HCT116 (cell line): ENCODE measurements at regions not wholly inside any gene's neighbourhood (a gene's known extent, or its start where the extent isn't known, plus 50 kb on each side); places are given as distances from the start of the nearest gene placed in this dataset.

Experiments used
- ATAC-seq: fragments of 200-7000 bp; cut with Tn5 transposase; 2 replicates; pipeline ENCODE4 v1.9.1; 2020; ENCODE audit warnings: mild to moderate bottlenecking, moderate library complexity
- BruUV-seq: library from RNA; stranded (reverse); fragments of 400-500 nt; replicated peaks from 2 replicates; lab custom pipeline; 2021; lab: Mats Ljungman, UMichigan
- CTCF ChIA-PET: fragments of 300-600 bp; sonication (Branson Sonifier 250); formaldehyde crosslinking; loops from one replicate; lab custom pipeline; 2021; ENCODE audit warnings: antibody characterized with exemption; lab: Charles Lee
- POLR2A ChIA-PET: fragments of 300-600, 350-600 bp; sonication (Branson Sonifier 250); formaldehyde crosslinking; loops from one replicate; lab custom pipeline; 2021; ENCODE audit warnings: antibody characterized with exemption; lab: Charles Lee
- RAD21 ChIA-PET, 2 experiments: fragments of 300-600 bp; sonication (Branson Sonifier 250); formaldehyde crosslinking; loops; one replicate each; lab custom pipeline; 2023; ENCODE audit warnings: low total read pairs in 2 of 2; ENCODE audit not compliant: uncharacterized antibody in 2 of 2, unreplicated experiment in 2 of 2, low non-redundant PET in 1 of 2; lab: Charles Lee
- DNase-seq: peaks from one replicate; pipeline ENCODE4 v3.0.0-alpha.2; 2010; ENCODE audit warnings: low read depth, low spot score
- H2AFZ ChIP-seq: fragments of 200-600 bp; shearing (Covaris generic), sonication (generic); 2 replicates; pipeline ENCODE4 v1.6.1; 2017; ENCODE audit warnings: low read depth, mixed run types, mixed read lengths, antibody characterized with exemption, low read length; ENCODE audit not compliant: poor library complexity, severe bottlenecking
- H3K27ac ChIP-seq: 2 replicates; pipeline ENCODE4 v1.5.1; 2012; ENCODE audit warnings: low read depth, low read length
- H3K27me3 ChIP-seq: fragments of 200-600 bp; sonication (generic); 2 replicates; pipeline ENCODE4 v1.6.1; 2016; ENCODE audit warnings: mixed run types, low read length, mixed read lengths; ENCODE audit not compliant: insufficient read depth
- H3K36me3 ChIP-seq, 2 experiments: fragments of 200-500 bp in 1 of 2; fragments of 200-600 bp in 1 of 2; sonication (Bioruptor generic) in 1 of 2; sonication (generic) in 1 of 2; 2 replicates each; pipeline versions ENCODE4 v1.5.1 to v1.6.1; 2014 to 2016; ENCODE audit warnings: low read length in 2 of 2, inconsistent platforms in 1 of 2, mixed read lengths in 1 of 2, mixed run types in 1 of 2; ENCODE audit not compliant: insufficient read depth in 2 of 2, control insufficient read depth in 1 of 2
- H3K4me1 ChIP-seq, 2 experiments: fragments of 200-600 bp in 1 of 2; sonication (generic) in 1 of 2; 2 replicates each; pipeline versions ENCODE4 v1.5.1 to v1.6.1; 2012 to 2017; ENCODE audit warnings: low read length in 2 of 2, inconsistent platforms in 1 of 2, mild to moderate bottlenecking in 1 of 2, mixed read lengths in 1 of 2, mixed run types in 1 of 2, moderate library complexity in 1 of 2; ENCODE audit not compliant: insufficient read depth in 2 of 2, control insufficient read depth in 1 of 2
- H3K4me2 ChIP-seq: fragments of 200-600 bp; sonication (generic); 2 replicates; pipeline ENCODE4 v1.6.1; 2017; ENCODE audit warnings: mixed run types, low read length, mixed read lengths
- H3K4me3 ChIP-seq, 2 experiments: fragments of 200-600 bp in 1 of 2; sonication (generic) in 1 of 2; replicated peaks in 1 of 2; 2 replicates each; pipeline ENCODE4 v1.5.1; 2011 to 2016; ENCODE audit warnings: low read length in 2 of 2, control low read depth in 1 of 2, low read depth in 1 of 2, mild to moderate bottlenecking in 1 of 2, mixed read lengths in 1 of 2, mixed run types in 1 of 2
- H3K79me2 ChIP-seq: fragments of 200-600 bp; sonication (generic); 2 replicates; pipeline ENCODE4 v1.6.1; 2017; ENCODE audit warnings: mild to moderate bottlenecking, mixed run types, low read length, moderate library complexity, mixed read lengths; ENCODE audit not compliant: insufficient read depth
- H3K9ac ChIP-seq: fragments of 200-600 bp; sonication (generic); 2 replicates; pipeline ENCODE4 v1.6.1; 2016; ENCODE audit warnings: low read length, mixed read lengths
- H3K9me2 ChIP-seq: fragments of 200-600 bp; sonication (generic), shearing (Covaris generic); 2 replicates; pipeline ENCODE4 v1.6.1; 2017; ENCODE audit warnings: mixed run types, mild to moderate bottlenecking, moderate library complexity; ENCODE audit not compliant: insufficient read depth
- H3K9me3 ChIP-seq, 2 experiments: fragments of 200-500 bp in 1 of 2; fragments of 200-600 bp in 1 of 2; sonication (Bioruptor generic) in 1 of 2; sonication (generic) in 1 of 2; 2 replicates each; pipeline ENCODE4 v1.6.1; 2014 to 2017; ENCODE audit warnings: low read length in 2 of 2, mixed read lengths in 2 of 2, inconsistent platforms in 1 of 2, low read depth in 1 of 2, mild to moderate bottlenecking in 1 of 2, mixed run types in 1 of 2, moderate library complexity in 1 of 2; ENCODE audit not compliant: control insufficient read depth in 1 of 2, insufficient read depth in 1 of 2
- H4K20me1 ChIP-seq: fragments of 200-600 bp; sonication (generic), shearing (Covaris generic); 2 replicates; pipeline ENCODE4 v1.6.1; 2017; ENCODE audit warnings: mixed run types, mild to moderate bottlenecking, moderate library complexity; ENCODE audit not compliant: insufficient read depth
- CEBPB ChIP-seq: IDR thresholded peaks from 2 replicates; pipeline ENCODE4 v1.6.1; 2012; ENCODE audit warnings: low read depth
- EZH2 ChIP-seq: fragments of 200-600 bp; sonication (generic); IDR thresholded peaks from 2 replicates; pipeline ENCODE4 v1.6.1; 2017; ENCODE audit warnings: antibody characterized with exemption, mixed run types
- EZH2phosphoT487 ChIP-seq: fragments of 200-600 bp; IDR thresholded peaks from 2 replicates; pipeline ENCODE4 v1.6.1; 2018; ENCODE audit warnings: antibody characterized with exemption, borderline replicate concordance
- POLR2A ChIP-seq: IDR thresholded peaks from 2 replicates; pipeline ENCODE4 v1.7.0; 2011; ENCODE audit warnings: borderline replicate concordance; ENCODE audit not compliant: insufficient read depth, insufficient read length; ENCODE audit errors: extremely low read depth
- RAD21 ChIP-seq: IDR thresholded peaks from 2 replicates; pipeline ENCODE4 v1.6.1; 2012; ENCODE audit warnings: low read depth, mild to moderate bottlenecking
- SRF ChIP-seq: IDR thresholded peaks from 2 replicates; pipeline ENCODE4 v1.6.1; 2012; ENCODE audit warnings: low read depth
- TCF7L2 ChIP-seq: IDR thresholded peaks from 2 replicates; pipeline ENCODE4 v1.7.0; 2011; ENCODE audit warnings: borderline replicate concordance, inconsistent platforms; ENCODE audit not compliant: insufficient read depth, insufficient read length; ENCODE audit errors: extremely low read depth
- YY1 ChIP-seq: IDR thresholded peaks from 2 replicates; pipeline ENCODE4 v1.6.1; 2011; ENCODE audit warnings: low read length, low read depth, moderate library complexity, mild to moderate bottlenecking; ENCODE audit not compliant: insufficient replicate concordance; ENCODE audit errors: extremely low read depth
- ZFX ChIP-seq: fragments of 450-650 bp; IDR thresholded peaks from 2 replicates; pipeline ENCODE4 v1.6.1; 2017
- ZNF274 ChIP-seq: fragments of 200-500 bp; sonication (Bioruptor generic); IDR thresholded peaks from 2 replicates; pipeline ENCODE4 v1.6.1; 2014; ENCODE audit warnings: mild to moderate bottlenecking, low read depth, low read length, inconsistent platforms
- intact Hi-C: fragments of 100-400 bp; cut with micrococcal nuclease; formaldehyde crosslinking; loops from 2 replicates; pipeline ENCODE4 v1.10.0; 2022
- TF ChIP-seq, protein P1 (sequence below), 3 experiments: fragments of 200-600 bp in 1 of 3; sonication (generic) in 1 of 3; IDR thresholded peaks in 2 of 3; conservative IDR thresholded peaks in 1 of 3; 2 replicates each; pipeline ENCODE4 v1.5.1; 2012 to 2017; ENCODE audit warnings: low read depth in 2 of 3, low read length in 2 of 3, antibody characterized with exemption in 1 of 3, borderline replicate concordance in 1 of 3, control low read depth in 1 of 3, mild to moderate bottlenecking in 1 of 3, mixed read lengths in 1 of 3, mixed run types in 1 of 3, moderate library complexity in 1 of 3; ENCODE audit not compliant: insufficient read depth in 1 of 3
- TF ChIP-seq, protein P2 (sequence below): IDR thresholded peaks from 2 replicates; pipeline ENCODE4 v1.6.1; 2012; ENCODE audit warnings: low read depth
- TF ChIP-seq, protein P3 (sequence below): IDR thresholded peaks from 2 replicates; pipeline ENCODE4 v1.6.1; 2012

DNA sequence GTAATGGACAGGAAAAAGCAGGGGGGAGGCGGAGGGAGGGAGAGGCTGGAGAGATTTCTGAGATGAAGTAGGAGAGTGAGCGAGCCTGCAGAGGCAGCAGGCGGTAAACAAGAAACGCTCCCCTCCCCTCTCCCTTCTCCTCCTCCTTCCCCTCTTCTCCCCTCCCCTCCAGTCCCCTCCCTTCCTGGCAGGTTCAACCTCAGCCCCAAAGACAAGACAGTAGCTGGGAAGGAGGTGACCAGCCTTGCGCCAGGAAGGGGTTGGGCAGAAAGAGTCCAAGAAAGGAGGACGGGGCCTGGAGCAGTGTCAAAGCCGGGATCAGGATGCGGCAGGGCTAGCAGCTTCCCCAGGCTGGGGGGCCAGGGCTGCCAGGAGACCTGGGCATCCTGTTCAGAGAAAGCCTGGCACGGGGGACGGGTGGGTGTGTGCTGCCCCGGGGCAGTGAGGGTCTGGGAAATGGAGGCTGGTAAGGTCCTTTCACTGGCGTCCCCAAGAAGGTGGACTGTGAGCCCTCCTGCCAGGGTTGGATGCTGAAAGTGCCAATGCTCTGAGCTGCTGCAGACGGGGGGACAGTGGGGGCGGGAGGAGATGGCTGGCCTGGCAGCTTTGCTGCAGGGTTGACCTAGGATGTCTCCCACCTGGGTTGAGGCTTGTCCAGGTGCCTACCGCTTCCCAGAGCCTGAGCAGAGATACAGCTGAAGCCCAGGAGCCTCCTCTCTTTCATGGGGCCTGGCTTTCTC, 261.6 kb upstream of the TNRC6C start:
- Histone ChIP-seq H3K9me2 (no peaks in the 10 kb centered on the region), H3K79me2 (no peaks in the 10 kb centered on the region), H3K4me3 (no peak overlapping the region), H3K4me1 (no peaks in the 10 kb centered on the region), H3K27ac (no peak overlapping the region), H3K9ac (no peak overlapping the region), H2AFZ (no peak overlapping the region), H4K20me1 (no peaks in the 10 kb centered on the region), H3K27me3 (peaks cover 36% of the 10 kb centered on the region; the same call in 1 of the 2 replicates), H3K9me3 (peaks cover 0 to 4% of the 10 kb centered on the region in 2 experiments; a peak in 1 of 4 replicates), H3K4me2 (no peak overlapping the region), H3K36me3 (no peaks in the 10 kb centered on the region)
- DNase-seq = no peak
- RAD21 ChIA-PET = no interaction called here
- TF ChIP-seq RAD21 (no peak), YY1 (no peak), EZH2 (no peak), ZFX (no peak), EZH2phosphoT487 (no peak), SRF (no peak), CEBPB (no peak), ZNF274 (no peak), POLR2A (no peak), TCF7L2 (no peak)
- TF ChIP-seq, protein P1, sequence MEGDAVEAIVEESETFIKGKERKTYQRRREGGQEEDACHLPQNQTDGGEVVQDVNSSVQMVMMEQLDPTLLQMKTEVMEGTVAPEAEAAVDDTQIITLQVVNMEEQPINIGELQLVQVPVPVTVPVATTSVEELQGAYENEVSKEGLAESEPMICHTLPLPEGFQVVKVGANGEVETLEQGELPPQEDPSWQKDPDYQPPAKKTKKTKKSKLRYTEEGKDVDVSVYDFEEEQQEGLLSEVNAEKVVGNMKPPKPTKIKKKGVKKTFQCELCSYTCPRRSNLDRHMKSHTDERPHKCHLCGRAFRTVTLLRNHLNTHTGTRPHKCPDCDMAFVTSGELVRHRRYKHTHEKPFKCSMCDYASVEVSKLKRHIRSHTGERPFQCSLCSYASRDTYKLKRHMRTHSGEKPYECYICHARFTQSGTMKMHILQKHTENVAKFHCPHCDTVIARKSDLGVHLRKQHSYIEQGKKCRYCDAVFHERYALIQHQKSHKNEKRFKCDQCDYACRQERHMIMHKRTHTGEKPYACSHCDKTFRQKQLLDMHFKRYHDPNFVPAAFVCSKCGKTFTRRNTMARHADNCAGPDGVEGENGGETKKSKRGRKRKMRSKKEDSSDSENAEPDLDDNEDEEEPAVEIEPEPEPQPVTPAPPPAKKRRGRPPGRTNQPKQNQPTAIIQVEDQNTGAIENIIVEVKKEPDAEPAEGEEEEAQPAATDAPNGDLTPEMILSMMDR (IDR thresholded peaks at IDR 0.05 in 2 of 3, conservative IDR thresholded peaks at IDR 0.05 in 1 of 3; ENCODE audit: borderline replicate concordance in 1 of 3, insufficient read depth in 1 of 3, low read depth in 2 of 3, low read length in 2 of 3) = no peak
- TF ChIP-seq, protein P2, sequence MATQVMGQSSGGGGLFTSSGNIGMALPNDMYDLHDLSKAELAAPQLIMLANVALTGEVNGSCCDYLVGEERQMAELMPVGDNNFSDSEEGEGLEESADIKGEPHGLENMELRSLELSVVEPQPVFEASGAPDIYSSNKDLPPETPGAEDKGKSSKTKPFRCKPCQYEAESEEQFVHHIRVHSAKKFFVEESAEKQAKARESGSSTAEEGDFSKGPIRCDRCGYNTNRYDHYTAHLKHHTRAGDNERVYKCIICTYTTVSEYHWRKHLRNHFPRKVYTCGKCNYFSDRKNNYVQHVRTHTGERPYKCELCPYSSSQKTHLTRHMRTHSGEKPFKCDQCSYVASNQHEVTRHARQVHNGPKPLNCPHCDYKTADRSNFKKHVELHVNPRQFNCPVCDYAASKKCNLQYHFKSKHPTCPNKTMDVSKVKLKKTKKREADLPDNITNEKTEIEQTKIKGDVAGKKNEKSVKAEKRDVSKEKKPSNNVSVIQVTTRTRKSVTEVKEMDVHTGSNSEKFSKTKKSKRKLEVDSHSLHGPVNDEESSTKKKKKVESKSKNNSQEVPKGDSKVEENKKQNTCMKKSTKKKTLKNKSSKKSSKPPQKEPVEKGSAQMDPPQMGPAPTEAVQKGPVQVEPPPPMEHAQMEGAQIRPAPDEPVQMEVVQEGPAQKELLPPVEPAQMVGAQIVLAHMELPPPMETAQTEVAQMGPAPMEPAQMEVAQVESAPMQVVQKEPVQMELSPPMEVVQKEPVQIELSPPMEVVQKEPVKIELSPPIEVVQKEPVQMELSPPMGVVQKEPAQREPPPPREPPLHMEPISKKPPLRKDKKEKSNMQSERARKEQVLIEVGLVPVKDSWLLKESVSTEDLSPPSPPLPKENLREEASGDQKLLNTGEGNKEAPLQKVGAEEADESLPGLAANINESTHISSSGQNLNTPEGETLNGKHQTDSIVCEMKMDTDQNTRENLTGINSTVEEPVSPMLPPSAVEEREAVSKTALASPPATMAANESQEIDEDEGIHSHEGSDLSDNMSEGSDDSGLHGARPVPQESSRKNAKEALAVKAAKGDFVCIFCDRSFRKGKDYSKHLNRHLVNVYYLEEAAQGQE = no peak
- TF ChIP-seq, protein P3, sequence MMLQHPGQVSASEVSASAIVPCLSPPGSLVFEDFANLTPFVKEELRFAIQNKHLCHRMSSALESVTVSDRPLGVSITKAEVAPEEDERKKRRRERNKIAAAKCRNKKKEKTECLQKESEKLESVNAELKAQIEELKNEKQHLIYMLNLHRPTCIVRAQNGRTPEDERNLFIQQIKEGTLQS = no peak
- intact Hi-C loops = no loop called here
- no TSS peak for BruUV-seq
- CTCF ChIA-PET = no interaction called here
- POLR2A ChIA-PET = no interaction called here
- ATAC-seq = no peak
